Kidney glomerular epithelial cell (primary cell): ENCODE measurements at regions not wholly inside any gene's neighbourhood (a gene's known extent, or its start where the extent isn't known, plus 50 kb on each side); places are given as distances from the start of the nearest gene placed in this dataset.
"Not testable (repeated sequence)": the region's sequence is repeated elsewhere in the genome, so short reads cannot be mapped to it uniquely, and the experiment has no call there.

ENCODE experiments used
- DNase-seq: peaks from one replicate; lab custom pipeline; 2025; lab: John Stamatoyannopoulos, UW

- DNase-seq, result no peak
Observed at GRCh38 chr6:14875481-14876063, 370.3 kb upstream of the JARID2 start.

- peak; percentile 48 for DNase-seq
Observed at GRCh38 chr6:14876778-14877613, 368.9 kb upstream of the JARID2 start.

GRCh38 chr6:14877758-14878157, 368.1 kb upstream of the JARID2 start:
- DNase-seq, result no peak

GRCh38 chr6:14880052-14880451, 365.8 kb upstream of the JARID2 start:
- no peak for DNase-seq

- DNase-seq, result no peak
Observed at GRCh38 chr6:14880677-14881076, 365.2 kb upstream of the JARID2 start.

GRCh38 chr6:14881398-14881797, 364.5 kb upstream of the JARID2 start:
- DNase-seq, result peak; percentile 12

GRCh38 chr6:14882394-14883026, 363.4 kb upstream of the JARID2 start:
- DNase-seq, result no peak

- no peak for DNase-seq
Observed at GRCh38 chr6:14883921-14884320, 361.9 kb upstream of the JARID2 start.

GRCh38 chr6:14885498-14885897, 360.4 kb upstream of the JARID2 start:
- DNase-seq, result no peak

- DNase-seq, result no peak
Observed at GRCh38 chr6:14887181-14887580, 358.7 kb upstream of the JARID2 start.

GRCh38 chr6:14887986-14888574, 357.8 kb upstream of the JARID2 start:
- DNase-seq, result no peak

GRCh38 chr6:14888575-14889000, 357.3 kb upstream of the JARID2 start:
- DNase-seq, result no peak

- no peak for DNase-seq
Observed at GRCh38 chr6:14889188-14889587, 356.7 kb upstream of the JARID2 start.

GRCh38 chr6:14889611-14890593, 356.0 kb upstream of the JARID2 start:
- DNase-seq, result no peak

- not testable (repeated sequence) for DNase-seq
Observed at GRCh38 chr6:14891820-14892375, 354.0 kb upstream of the JARID2 start.

GRCh38 chr6:14894105-14894504, 351.8 kb upstream of the JARID2 start:
- DNase-seq, result no peak

- DNase-seq, result no peak
Observed at GRCh38 chr6:14896475-14896874, 349.4 kb upstream of the JARID2 start.

- no peak for DNase-seq
Observed at GRCh38 chr6:14897831-14898230, 348.0 kb upstream of the JARID2 start.

GRCh38 chr6:14899441-14899840, 346.4 kb upstream of the JARID2 start:
- not testable (repeated sequence) for DNase-seq

GRCh38 chr6:14900919-14901318, 344.9 kb upstream of the JARID2 start:
- no peak for DNase-seq
